Activated CD8-positive, alpha-beta memory T cell treated with anti-CD3 and anti-CD28 coated beads, Interleukin-2, amount 10 ng/mL, durations not matched to agents 7 days and 5 days (primary cell): ENCODE measurements at regions not wholly inside any gene's neighbourhood (a gene's known extent, or its start where the extent isn't known, plus 50 kb on each side); places are given as distances from the start of the nearest gene placed in this dataset.

Source experiments
- ATAC-seq: fragments of 150-1000 bp; cut with Tn5 transposase; one replicate; pipeline ENCODE4 v1.10.0; 2021; ENCODE audit warnings: moderate library complexity
- CTCF ChIA-PET: fragments of 350-600 bp; sonication (Branson Sonifier 250); formaldehyde crosslinking; loops from one replicate; lab custom pipeline; 2021; ENCODE audit warnings: antibody characterized with exemption; lab: Charles Lee
- DNase-seq: peaks from one replicate; pipeline ENCODE4 v3.0.0-alpha.2; 2020
- H3K27ac Mint-ChIP-seq: one replicate; pipeline ENCODE4 v1.8.0; 2021; ENCODE audit warnings: mild to moderate bottlenecking, mixed read lengths
- H3K27me3 Mint-ChIP-seq: one replicate; pipeline ENCODE4 v1.8.0; 2021; ENCODE audit warnings: mixed read lengths
- H3K36me3 Mint-ChIP-seq: one replicate; pipeline ENCODE4 v1.8.0; 2021; ENCODE audit warnings: mild to moderate bottlenecking, mixed read lengths
- H3K4me1 Mint-ChIP-seq: one replicate; pipeline ENCODE4 v1.8.0; 2021; ENCODE audit warnings: mixed read lengths
- H3K4me3 Mint-ChIP-seq: one replicate; pipeline ENCODE4 v1.8.0; 2021; ENCODE audit warnings: mild to moderate bottlenecking, moderate library complexity, mixed read lengths
- H3K9me3 Mint-ChIP-seq: one replicate; pipeline ENCODE4 v1.8.0; 2022; ENCODE audit warnings: low read depth, mixed read lengths

DNA sequence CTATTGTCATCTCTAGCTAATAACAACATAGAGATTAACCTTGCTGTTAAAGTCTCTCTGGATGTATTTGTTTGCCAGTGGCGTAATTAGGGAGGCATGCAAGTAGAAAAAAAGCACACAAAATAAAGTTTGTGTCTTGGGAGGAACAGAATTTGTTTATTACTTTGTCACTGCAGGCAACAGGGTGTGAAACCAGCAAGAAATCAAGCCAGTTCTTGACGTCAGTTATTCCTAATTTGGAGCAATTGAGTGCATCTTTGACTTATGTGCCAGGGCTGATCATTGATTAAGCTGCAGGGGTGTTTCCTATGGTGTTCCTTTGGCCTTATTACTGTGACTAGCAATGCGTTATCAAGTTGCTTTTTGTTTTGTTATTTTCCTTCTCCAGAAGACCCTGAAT is 751.0 kb downstream of the KCNA4 start:
- Mint-ChIP-seq H3K27me3 (no peaks in the 10 kb centered on the region), H3K4me1 (no peaks in the 10 kb centered on the region), H3K36me3 (no peaks in the 10 kb centered on the region), H3K4me3 (no peak overlapping the region), H3K9me3 (peaks cover 13% of the 10 kb centered on the region), H3K27ac (no peak overlapping the region)
- ATAC-seq (no peak), DNase-seq (no peak)
- CTCF ChIA-PET: no interaction called here

- no peaks in the 10 kb centered on the region for H3K4me1 Mint-ChIP-seq
- no peak for DNase-seq
- H3K9me3 Mint-ChIP-seq: peaks cover 13% of the 10 kb centered on the region
- H3K27me3 Mint-ChIP-seq: no peaks in the 10 kb centered on the region
- CTCF ChIA-PET: no interaction called here
- ATAC-seq: no peak
- no peak overlapping the region for H3K4me3 Mint-ChIP-seq
- no peak overlapping the region for H3K27ac Mint-ChIP-seq
- H3K36me3 Mint-ChIP-seq: no peaks in the 10 kb centered on the region
Observed at GRCh38 chr11:29265381-29265780, 751.4 kb downstream of the KCNA4 start.

- Mint-ChIP-seq H3K27ac (no peak overlapping the region), H3K27me3 (no peaks in the 10 kb centered on the region), H3K36me3 (no peaks in the 10 kb centered on the region), H3K9me3 (peaks cover 16% of the 10 kb centered on the region), H3K4me1 (no peaks in the 10 kb centered on the region), H3K4me3 (no peak overlapping the region)
- CTCF ChIA-PET: no interaction called here
- DNase-seq (no peak), ATAC-seq (no peak)
Observed at GRCh38 chr11:29263971-29264682, 752.7 kb downstream of the KCNA4 start.

GRCh38 chr11:29261831-29262230 is 755.0 kb downstream of the KCNA4 start:
- H3K4me1 Mint-ChIP-seq: no peaks in the 10 kb centered on the region
- H3K27me3 Mint-ChIP-seq: no peaks in the 10 kb centered on the region
- ATAC-seq: no peak
- H3K4me3 Mint-ChIP-seq: no peak overlapping the region
- H3K9me3 Mint-ChIP-seq: peaks cover 16% of the 10 kb centered on the region
- H3K36me3 Mint-ChIP-seq: no peaks in the 10 kb centered on the region
- no peak for DNase-seq
- CTCF ChIA-PET: no interaction called here
- no peak overlapping the region for H3K27ac Mint-ChIP-seq

DNA sequence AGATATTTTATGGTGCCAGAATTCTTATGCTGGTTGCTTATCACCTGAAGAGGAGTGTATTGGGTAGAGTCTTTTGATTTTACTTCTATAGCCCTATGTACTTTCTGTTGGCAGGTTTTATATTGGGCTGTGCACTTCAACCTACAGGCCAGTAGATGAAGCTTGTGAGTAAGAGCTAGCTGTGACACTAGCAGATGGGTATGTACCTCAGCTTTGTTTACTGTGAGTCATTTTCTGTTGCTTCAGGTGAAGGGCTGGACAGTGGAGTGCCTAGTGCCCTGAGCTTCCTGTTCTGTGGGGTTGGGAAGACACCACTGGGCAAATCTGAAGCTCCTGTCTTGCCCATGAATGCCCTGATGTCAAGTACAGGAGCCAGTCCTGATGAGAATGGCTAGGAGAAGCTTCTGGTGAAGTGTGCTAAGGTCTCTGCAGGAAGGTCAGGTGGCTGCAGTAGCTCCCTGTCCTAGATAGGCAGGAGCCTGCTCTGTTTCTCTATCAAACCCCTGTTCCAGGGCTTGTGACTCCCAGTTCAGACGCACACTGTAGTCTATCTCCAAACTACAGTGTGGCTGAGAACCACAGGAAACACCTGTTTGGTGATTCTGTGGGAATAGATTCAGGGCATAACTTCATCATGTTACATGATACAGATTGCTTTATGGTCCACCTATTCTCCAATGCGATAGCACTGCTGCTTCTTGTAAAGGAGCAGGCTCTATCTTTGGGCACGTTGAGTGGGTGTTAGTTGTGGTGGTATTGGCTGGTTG is 755.7 kb downstream of the KCNA4 start:
- Mint-ChIP-seq H3K4me3 (no peak overlapping the region), H3K36me3 (no peaks in the 10 kb centered on the region), H3K9me3 (peaks cover 16% of the 10 kb centered on the region), H3K27ac (no peak overlapping the region), H3K27me3 (no peaks in the 10 kb centered on the region), H3K4me1 (no peaks in the 10 kb centered on the region)
- CTCF ChIA-PET: no interaction called here
- ATAC-seq (no peak), DNase-seq (no peak)

- Mint-ChIP-seq H3K4me3 (no peak overlapping the region), H3K27ac (no peak overlapping the region), H3K36me3 (no peaks in the 10 kb centered on the region), H3K4me1 (no peaks in the 10 kb centered on the region), H3K27me3 (no peaks in the 10 kb centered on the region), H3K9me3 (peaks cover 10% of the 10 kb centered on the region)
- DNase-seq (no peak), ATAC-seq (no peak)
- CTCF ChIA-PET: no interaction called here
Observed at GRCh38 chr11:29258411-29258810, 758.4 kb downstream of the KCNA4 start.

- Mint-ChIP-seq H3K27ac (no peak overlapping the region), H3K36me3 (no peaks in the 10 kb centered on the region), H3K4me1 (no peaks in the 10 kb centered on the region), H3K27me3 (no peaks in the 10 kb centered on the region), H3K9me3 (peaks cover 9% of the 10 kb centered on the region), H3K4me3 (no peak overlapping the region)
- no peak for ATAC-seq
- no peak for DNase-seq
- CTCF ChIA-PET: no interaction called here
Observed at GRCh38 chr11:29256580-29256979, 760.2 kb downstream of the KCNA4 start.

DNA sequence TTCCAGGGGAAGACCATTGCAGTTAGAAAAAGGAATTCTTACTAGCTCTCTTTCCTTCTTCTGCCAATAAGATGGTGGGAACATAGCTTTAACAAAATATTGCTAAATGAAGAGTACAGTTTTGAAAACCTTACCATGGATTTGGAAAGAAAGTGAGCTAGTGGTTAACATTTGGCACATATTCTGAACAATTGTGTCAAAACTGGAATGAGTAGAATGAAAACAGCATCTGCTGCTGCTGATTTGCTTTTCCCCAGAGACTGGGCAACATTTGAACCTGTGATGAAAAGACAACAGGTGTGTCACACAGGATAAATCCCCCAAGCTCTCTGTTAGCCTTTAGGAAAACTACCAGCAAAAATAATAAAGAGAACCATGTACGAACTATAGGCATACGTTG is 761.4 kb downstream of the KCNA4 start:
- ATAC-seq: no peak
- no peak for DNase-seq
- peaks cover 10% of the 10 kb centered on the region for H3K9me3 Mint-ChIP-seq
- no peaks in the 10 kb centered on the region for H3K4me1 Mint-ChIP-seq
- CTCF ChIA-PET: no interaction called here
- H3K27ac Mint-ChIP-seq: no peak overlapping the region
- H3K36me3 Mint-ChIP-seq: no peaks in the 10 kb centered on the region
- no peak overlapping the region for H3K4me3 Mint-ChIP-seq
- H3K27me3 Mint-ChIP-seq: no peaks in the 10 kb centered on the region

DNA sequence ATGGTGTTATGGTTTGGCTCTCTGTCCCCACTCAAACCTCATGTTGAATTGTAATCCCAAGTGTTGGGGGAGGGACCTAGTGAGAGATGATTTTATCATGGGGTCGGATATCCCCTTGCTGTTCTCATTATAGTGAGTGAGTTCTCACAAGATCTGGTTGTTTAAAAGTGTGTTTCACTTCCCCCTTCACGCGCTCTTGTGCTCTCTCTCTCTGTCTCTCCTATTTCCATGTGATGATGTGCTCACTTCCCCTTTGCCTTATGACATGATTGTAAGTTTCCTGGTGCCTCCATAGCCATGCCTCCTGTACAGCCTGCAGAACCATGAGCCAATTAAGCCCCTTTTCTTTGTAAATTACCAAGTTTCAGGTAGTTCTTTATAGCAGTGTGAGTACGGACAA is 765.1 kb downstream of the KCNA4 start:
- Mint-ChIP-seq H3K27ac (no peak overlapping the region), H3K4me3 (no peak overlapping the region), H3K27me3 (no peaks in the 10 kb centered on the region), H3K9me3 (peaks cover 5% of the 10 kb centered on the region), H3K36me3 (no peaks in the 10 kb centered on the region), H3K4me1 (no peaks in the 10 kb centered on the region)
- CTCF ChIA-PET: no interaction called here
- ATAC-seq (no peak), DNase-seq (no peak)

- CTCF ChIA-PET: no interaction called here
- H3K4me1 Mint-ChIP-seq: no peaks in the 10 kb centered on the region
- no peak for ATAC-seq
- H3K4me3 Mint-ChIP-seq: no peak overlapping the region
- no peak for DNase-seq
- no peaks in the 10 kb centered on the region for H3K36me3 Mint-ChIP-seq
- peaks cover 8% of the 10 kb centered on the region for H3K9me3 Mint-ChIP-seq
- no peak overlapping the region for H3K27ac Mint-ChIP-seq
- H3K27me3 Mint-ChIP-seq: no peaks in the 10 kb centered on the region
Observed at GRCh38 chr11:29249713-29250112, 767.1 kb downstream of the KCNA4 start.

DNA sequence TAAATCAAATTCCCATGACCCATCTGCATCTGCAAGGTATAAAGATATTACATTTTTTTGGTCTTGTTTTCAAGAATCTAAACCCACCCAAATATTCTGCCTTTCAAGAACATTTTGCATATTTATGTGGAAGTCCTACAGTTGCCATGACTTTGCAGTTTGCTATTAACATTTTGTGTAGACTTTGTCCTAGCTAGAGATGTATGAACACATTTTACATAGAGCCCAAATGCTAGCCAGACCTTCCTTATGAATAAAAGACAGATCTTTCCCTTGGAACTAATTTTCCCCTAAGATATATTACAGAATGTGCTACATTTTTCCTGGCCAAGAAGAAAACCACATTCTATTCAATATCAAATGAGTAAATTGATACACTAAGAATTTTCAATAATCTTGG is 772.5 kb downstream of the KCNA4 start:
- Mint-ChIP-seq H3K4me1 (no peaks in the 10 kb centered on the region), H3K9me3 (peaks cover 13% of the 10 kb centered on the region), H3K27ac (no peak overlapping the region), H3K4me3 (no peak overlapping the region), H3K27me3 (no peaks in the 10 kb centered on the region), H3K36me3 (no peaks in the 10 kb centered on the region)
- DNase-seq: no peak
- no peak for ATAC-seq
- CTCF ChIA-PET: no interaction called here

DNA sequence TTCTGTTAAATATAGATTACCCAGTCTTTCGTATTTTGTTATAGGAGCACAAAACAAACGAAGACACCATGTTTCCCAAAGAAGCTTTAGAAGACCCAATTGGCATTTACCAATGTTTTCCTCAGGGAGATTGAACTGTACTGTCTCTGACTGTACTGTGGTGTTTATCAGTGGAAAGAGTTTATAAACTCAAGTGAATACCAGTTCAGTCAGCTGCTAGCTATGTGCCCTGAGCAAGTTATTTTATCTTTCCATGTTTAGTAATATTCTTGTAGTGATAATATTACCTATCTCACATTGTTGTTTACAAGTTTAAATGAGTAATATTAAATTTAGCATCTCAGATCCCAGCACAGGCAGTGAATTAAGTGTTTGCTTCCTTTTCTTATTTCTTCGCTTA is 773.2 kb downstream of the KCNA4 start:
- no peak for ATAC-seq
- no peaks in the 10 kb centered on the region for H3K36me3 Mint-ChIP-seq

DNA sequence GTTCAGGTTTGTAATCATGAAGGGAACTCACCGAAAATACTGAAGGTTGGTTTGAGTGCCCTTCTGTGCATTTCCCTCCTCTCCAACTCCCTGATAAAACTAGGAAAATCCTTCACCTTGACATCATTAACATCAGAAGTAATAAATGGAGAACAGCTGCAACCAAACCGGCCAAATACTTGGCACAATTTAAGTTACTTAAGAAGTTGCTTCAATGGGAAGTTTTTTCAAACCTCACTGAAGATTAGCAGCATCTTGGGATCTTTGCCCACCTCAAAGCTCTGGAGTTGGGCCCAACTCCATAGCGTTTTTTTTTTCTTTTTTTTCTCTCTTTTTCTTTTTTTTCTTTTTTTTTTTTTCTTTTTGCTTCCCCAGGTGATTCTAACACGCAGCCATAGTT is 784.8 kb downstream of the KCNA4 start:
- Mint-ChIP-seq H3K36me3 (no peaks in the 10 kb centered on the region), H3K27me3 (no peaks in the 10 kb centered on the region)

More for the DNA sequence above, 773.2 kb downstream of the KCNA4 start:
- CTCF ChIA-PET: no interaction called here
- no peaks in the 10 kb centered on the region for H3K4me1 Mint-ChIP-seq
- H3K27ac Mint-ChIP-seq: no peak overlapping the region
- no peaks in the 10 kb centered on the region for H3K27me3 Mint-ChIP-seq
- DNase-seq: no peak
- peaks cover 15% of the 10 kb centered on the region for H3K9me3 Mint-ChIP-seq
- H3K4me3 Mint-ChIP-seq: no peak overlapping the region

GRCh38 chr11:29231586-29231985 is 785.2 kb downstream of the KCNA4 start:
- Mint-ChIP-seq H3K9me3 (peaks cover 5% of the 10 kb centered on the region), H3K27ac (no peak overlapping the region), H3K36me3 (no peaks in the 10 kb centered on the region), H3K27me3 (no peaks in the 10 kb centered on the region), H3K4me3 (no peak overlapping the region), H3K4me1 (no peaks in the 10 kb centered on the region)
- CTCF ChIA-PET: no interaction called here
- ATAC-seq: no peak
- no peak for DNase-seq

More for the DNA sequence above, 784.8 kb downstream of the KCNA4 start:
- DNase-seq: no peak
- CTCF ChIA-PET: no interaction called here
- Mint-ChIP-seq H3K4me1 (no peaks in the 10 kb centered on the region), H3K27ac (no peak overlapping the region), H3K9me3 (peaks cover 5% of the 10 kb centered on the region), H3K4me3 (no peak overlapping the region)
- ATAC-seq: no peak
